ENCODE measurements at regions not wholly inside any gene's neighbourhood (a gene's known extent, or its start where the extent isn't known, plus 50 kb on each side); places are given as distances from the start of the nearest gene placed in this dataset.
"Not testable (repeated sequence)": the region's sequence is repeated elsewhere in the genome, so short reads cannot be mapped to it uniquely, and the experiment has no call there.

DNA sequence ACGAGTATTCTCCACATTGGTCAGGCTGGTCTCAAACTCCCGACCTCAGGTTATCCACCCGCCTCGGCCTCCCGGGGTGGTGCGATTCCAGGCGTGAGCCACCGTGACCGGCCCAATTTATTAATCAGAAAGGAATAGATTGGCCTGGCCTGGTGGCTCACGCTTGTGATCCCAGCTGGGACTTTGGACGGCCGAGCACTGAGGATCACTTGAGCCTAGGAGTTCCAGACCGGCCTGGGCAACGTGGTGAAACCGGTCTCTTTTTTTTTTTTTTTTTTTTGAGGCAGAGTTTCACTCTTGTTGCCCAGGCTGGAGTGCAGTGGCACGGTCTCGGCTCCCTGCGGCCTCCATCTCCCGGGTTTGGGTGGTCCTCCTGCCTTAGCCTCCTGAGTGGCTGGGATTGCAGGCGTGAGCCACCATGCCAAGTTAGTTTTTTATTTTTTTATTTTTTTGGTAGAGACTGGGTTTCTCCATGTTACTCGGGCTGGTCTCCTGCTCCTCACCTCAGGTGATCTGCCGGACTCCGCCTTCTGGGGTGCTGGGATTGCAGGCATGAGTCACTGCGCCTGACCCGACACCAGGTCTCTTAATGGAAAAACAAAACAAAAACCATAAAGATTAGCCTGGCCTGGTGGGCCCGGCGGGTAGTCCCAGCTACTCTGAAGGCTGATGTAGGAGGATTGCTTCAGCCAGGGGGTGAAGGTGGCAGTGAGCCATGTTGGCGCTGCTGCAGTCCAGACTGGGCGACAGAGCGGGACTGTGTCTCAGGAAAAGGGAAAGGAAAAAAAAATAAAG, 141.0 kb downstream of the GOLGA6L22 start:
- DNase-seq; H3K9me3 ChIP-seq; H3K36me3 ChIP-seq; H3K27ac ChIP-seq; H3K4me3 ChIP-seq; intact Hi-C loops (cut with DNase I); H3K27me3 ChIP-seq; H3K4me1 ChIP-seq: not testable (repeated sequence)
- WGBS, 2 donors, result 73 to 91% methylated on average over 3 to 21 of the region's 30 CpGs

DNA sequence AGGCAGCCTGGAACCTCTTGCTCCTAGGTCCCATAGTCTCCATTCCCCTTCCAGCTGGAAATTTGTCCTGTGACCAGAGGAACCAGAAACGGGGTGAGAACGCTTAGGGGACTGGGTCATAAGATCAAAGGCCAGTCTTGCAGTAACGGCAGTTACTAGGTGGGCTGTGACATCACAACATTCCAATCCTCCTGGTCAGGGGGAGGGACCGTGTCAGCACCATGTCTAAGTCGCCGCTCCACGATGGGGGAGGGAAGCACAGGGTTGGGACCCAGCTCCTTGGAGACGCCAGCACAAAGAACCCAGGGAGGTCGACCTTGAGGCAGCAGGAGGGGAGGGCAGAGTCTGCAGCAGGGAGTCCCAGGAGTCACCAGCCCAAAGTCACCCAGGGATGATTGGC, 158.3 kb downstream of the GOLGA6L22 start:
- DNase-seq; H3K27ac ChIP-seq; H3K27me3 ChIP-seq; H3K4me1 ChIP-seq; H3K4me3 ChIP-seq; intact Hi-C loops (cut with DNase I); H3K9me3 ChIP-seq; H3K36me3 ChIP-seq: not testable (repeated sequence)
- WGBS, 2 donors, result no CpG with 5 or more reads among the region's 9 CpGs

DNA sequence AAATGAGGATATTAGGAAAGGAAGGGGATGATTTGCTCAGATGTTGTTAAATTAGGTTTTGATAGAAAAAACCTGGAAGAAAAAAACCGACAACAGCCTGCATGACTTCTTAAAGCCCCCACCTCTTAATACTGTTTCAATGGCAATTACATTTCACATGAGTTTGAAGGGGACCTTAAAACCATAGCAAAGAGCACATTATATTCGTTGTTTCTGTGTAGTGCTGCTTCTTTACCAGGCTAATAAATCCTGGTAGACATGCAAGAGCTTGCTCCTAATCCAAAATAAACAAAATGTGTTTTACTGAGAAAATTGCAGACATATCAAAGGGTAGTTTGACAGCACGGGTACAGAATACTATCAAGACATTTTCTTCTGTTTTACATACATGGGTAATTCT, 154.7 kb upstream of the NIPA1 start:
- H3K27me3 ChIP-seq; H3K4me3 ChIP-seq; DNase-seq; intact Hi-C loops (cut with DNase I); H3K27ac ChIP-seq; H3K9me3 ChIP-seq; H3K36me3 ChIP-seq; H3K4me1 ChIP-seq: not testable (repeated sequence)
- WGBS, 2 donors, result 22 to 26% methylated on average over 3 of the region's 3 CpGs

DNA sequence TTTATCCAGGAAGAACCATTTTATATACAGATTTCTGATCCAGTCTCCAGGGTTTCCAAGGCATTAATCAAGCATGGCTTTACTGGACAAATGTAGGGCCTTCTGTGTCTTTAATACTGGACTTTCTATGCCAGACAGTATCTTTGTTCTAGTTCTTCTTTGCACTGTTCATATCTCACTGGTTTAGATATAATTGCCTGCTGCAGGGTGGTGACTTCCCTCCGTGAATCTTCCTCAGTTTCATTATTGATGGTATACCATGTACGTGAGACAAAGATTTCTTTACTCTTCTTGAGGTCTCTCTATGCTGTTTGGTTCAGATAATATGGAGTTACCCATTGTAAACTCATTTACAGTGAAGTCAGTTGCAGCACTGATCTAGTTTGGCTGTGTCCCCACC, 146.5 kb upstream of the NIPA1 start:
- H3K27ac ChIP-seq; H3K36me3 ChIP-seq; H3K27me3 ChIP-seq; DNase-seq; H3K4me3 ChIP-seq; intact Hi-C loops (cut with DNase I); H3K4me1 ChIP-seq; H3K9me3 ChIP-seq: not testable (repeated sequence)
- WGBS, 2 donors, result 68 to 74% methylated on average over 2 of the region's 2 CpGs

DNA sequence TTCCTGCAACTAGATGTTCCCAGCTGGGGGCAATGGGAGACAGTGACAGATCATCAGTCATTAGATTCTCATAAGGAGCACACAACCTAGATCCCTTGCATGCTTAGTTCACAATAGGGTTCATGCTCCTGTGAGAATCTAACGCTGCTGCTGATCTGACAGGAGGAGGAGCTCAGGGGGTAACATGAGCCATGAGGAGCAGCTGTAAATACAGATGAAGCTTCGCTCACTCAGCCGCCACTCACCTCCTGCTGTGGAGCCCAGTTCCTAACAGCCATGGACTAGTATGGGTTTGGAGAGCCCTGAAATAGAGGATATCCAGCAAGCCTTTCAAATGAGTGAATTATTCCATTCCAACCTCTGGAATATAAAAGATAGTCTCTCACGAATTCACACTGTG, 137.0 kb upstream of the NIPA1 start:
- H3K4me3 ChIP-seq; H3K27me3 ChIP-seq; H3K27ac ChIP-seq; DNase-seq; H3K4me1 ChIP-seq; H3K36me3 ChIP-seq; intact Hi-C loops (cut with DNase I); H3K9me3 ChIP-seq: not testable (repeated sequence)
- WGBS, 2 donors, result 50 to 54% methylated on average over 1 to 2 of the region's 4 CpGs

DNA sequence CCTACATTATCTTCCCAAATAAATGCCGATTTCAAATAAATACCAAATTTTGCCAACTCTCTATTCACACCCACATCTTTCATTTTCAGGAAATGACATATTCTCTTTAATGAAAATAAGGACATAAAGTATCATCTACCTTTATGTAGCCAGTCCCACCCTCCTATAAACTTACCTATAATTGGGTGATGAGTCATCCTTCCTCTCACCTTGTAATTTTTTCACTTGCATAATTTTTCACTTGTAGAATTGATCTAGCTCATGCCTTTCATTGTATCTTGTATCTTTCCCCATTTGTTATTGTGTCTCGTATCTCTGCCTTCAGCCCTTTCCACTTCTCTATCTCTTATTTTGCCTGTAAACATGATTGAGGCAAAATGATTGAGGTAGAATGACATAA, 135.3 kb upstream of the NIPA1 start:
- WGBS, 2 donors, result 82 to 93% methylated on average over 2 of the region's 2 CpGs
- intact Hi-C loops (cut with DNase I); H3K27ac ChIP-seq; DNase-seq; H3K4me1 ChIP-seq; H3K4me3 ChIP-seq; H3K36me3 ChIP-seq; H3K9me3 ChIP-seq; H3K27me3 ChIP-seq: not testable (repeated sequence)

DNA sequence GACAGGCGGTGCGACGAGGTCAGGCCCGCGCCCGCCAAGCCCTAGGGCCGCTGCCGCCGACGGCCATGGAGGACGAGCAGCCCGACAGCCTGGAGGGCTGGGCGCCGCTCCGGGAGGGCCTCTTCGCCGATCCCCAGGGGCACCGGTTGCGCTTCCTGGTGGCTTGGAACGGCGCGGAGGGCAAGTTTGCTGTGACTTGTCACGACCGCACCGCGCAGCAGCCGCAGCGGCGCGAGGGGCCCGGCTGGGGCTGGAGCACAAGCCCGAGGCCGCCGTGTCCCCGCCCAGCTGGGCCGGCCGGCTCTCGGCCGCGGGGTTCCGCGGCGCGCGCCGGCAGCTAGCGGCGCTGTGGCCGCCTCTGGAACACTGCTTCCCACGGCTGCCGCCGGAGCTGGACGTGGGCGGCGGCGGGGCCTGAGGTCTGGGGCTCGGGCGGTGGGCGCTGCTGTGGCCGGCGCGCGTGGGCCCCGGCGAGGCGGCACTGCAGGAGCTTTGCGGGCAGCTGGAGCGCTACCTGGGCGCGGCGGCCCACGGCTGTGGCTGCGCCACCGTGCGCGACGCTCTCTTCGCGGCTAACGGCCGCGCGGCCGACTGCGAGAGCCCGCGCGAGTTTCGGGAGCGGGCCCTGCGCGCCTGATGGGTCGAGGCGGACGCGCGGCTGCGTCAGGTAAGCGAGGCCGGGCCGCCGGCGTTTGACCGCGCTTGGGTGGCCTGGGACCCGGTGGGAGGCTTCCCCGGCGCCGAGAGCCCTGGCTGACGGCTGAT, 122.0 kb upstream of the NIPA1 start:
- Histone ChIP-seq H3K4me3 (peak overlapping the region; percentile 46 to 82 (median 57)), H3K27ac (peak overlapping the region; percentile 75 to 95 (median 82))
- H3K4me1 ChIP-seq; DNase-seq; H3K27me3 ChIP-seq; intact Hi-C loops (cut with DNase I); H3K36me3 ChIP-seq; H3K9me3 ChIP-seq: not testable (repeated sequence)
- peak in 1 of 4 donors; percentile 25 for TF ChIP-seq POLR2A (IDR thresholded peaks at IDR 0.05)
- WGBS, 2 donors, result no CpG with 5 or more reads among the region's 110 CpGs

DNA sequence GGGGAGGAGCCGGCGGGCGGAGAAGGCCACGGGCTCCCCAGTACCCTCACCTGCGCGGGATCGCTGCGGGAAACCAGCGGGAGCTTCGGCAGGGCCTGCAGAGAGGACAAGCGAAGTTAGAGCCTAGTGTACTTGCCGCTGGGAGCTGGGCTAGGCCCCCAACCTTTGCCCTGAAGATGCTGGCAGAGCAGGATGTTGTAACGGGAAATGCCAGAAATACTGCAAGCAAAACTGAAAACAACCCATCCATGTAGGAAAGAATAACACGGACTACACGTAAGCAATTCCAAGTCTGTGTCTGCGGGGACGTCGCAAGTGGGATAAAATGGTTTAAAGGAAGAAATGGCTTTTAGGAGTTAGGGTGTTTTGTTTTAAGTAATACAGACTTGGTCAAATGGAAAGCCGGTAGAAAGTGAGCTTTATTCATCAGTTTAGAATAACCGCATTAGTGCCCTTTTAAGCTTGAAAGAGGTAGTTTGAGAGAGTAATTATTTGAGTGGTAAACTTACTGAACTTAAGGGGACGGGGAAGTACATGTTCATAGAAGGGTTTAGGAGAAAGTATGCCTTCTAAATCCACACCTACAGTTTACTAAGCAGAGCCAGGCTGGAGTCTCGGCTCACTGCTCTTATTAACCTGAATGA, 121.3 kb upstream of the NIPA1 start:
- Histone ChIP-seq H3K4me3 (peak overlapping the region; percentile 46 to 82 (median 57)), H3K27ac (peak overlapping the region; percentile 75 to 95 (median 82))
- H3K9me3 ChIP-seq; H3K27me3 ChIP-seq; H3K36me3 ChIP-seq; DNase-seq; H3K4me1 ChIP-seq; intact Hi-C loops (cut with DNase I): not testable (repeated sequence)
- WGBS, 2 donors, result 5 to 6% methylated on average over 10 of the region's 22 CpGs

DNA sequence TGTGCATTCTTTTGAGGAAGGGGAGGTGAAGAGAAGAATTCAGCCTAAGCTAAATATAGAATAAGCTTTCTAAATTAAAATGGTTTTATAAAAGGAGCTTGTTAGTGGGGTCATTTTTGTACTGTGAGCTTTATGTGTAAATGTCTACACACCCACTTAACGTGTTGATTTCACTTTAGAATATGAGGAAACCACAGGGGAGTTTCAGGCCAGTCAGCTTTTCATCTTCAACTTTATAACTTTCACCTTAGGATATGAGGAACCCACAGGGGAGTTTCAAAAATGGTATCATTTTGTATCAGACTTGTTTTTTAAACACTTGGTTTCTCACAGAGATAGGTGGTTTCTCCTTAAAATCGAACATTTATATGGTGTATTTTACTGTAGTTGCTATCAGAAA, 120.7 kb upstream of the NIPA1 start:
- H3K27me3 ChIP-seq; H3K9me3 ChIP-seq; H3K36me3 ChIP-seq; DNase-seq; H3K4me1 ChIP-seq; intact Hi-C loops (cut with DNase I): not testable (repeated sequence)
- Histone ChIP-seq H3K4me3 (peak overlapping the region in 3 of 4 donors; percentile 50 to 82 (median 64)), H3K27ac (peak overlapping the region; percentile 75 to 95 (median 82))
- 28 to 33% methylated on average over 2 of the region's 2 CpGs for WGBS, 2 donors

DNA sequence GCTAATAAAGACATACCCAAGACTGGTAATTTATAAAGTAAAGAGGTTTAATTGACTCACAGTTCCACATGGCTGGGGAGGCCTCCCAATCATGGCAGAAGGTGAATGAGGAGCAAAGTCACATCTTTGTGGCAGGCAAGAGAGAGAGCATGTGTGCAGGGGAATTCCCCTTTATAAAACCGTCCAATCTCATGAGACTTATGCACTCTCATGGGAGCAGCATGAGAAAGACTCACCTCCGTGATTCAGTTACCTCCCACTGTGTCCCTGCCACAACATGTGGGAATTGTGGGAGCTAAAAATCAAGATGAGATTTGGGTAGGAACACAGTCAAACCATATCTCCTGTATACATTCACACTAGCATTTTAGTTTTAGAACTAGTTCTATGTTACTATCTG, 101.7 kb upstream of the NIPA1 start:
- DNase-seq; H3K4me3 ChIP-seq; H3K27ac ChIP-seq; H3K27me3 ChIP-seq; H3K4me1 ChIP-seq; H3K9me3 ChIP-seq; H3K36me3 ChIP-seq; intact Hi-C loops (cut with DNase I): not testable (repeated sequence)
- WGBS, 2 donors, result 15 to 42% methylated on average over 2 of the region's 2 CpGs

DNA sequence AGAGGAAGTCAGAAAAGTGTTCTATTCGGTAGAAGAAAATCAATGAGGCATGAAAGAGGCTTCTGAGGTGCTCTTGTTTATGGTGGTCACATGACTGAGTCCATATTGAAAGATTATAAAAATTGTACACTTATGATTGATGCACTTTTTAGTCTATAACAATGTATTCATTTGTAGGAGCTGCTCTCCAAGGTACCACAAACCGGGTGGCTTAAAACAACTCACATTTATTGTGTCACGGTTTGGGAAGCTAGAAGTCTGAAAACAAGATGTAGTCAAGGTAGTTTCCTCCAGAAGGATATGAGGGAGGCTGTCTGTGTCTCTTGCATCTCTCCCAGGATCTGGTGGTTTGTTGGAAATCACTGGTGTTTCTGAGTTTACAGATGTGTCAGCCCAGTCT, 86.6 kb upstream of the NIPA1 start:
- H3K9me3 ChIP-seq; H3K4me1 ChIP-seq; intact Hi-C loops (cut with DNase I); H3K27me3 ChIP-seq; H3K36me3 ChIP-seq; DNase-seq; H3K4me3 ChIP-seq; H3K27ac ChIP-seq: not testable (repeated sequence)
- 41 to 58% methylated on average over 2 to 3 of the region's 3 CpGs for WGBS, 2 donors

DNA sequence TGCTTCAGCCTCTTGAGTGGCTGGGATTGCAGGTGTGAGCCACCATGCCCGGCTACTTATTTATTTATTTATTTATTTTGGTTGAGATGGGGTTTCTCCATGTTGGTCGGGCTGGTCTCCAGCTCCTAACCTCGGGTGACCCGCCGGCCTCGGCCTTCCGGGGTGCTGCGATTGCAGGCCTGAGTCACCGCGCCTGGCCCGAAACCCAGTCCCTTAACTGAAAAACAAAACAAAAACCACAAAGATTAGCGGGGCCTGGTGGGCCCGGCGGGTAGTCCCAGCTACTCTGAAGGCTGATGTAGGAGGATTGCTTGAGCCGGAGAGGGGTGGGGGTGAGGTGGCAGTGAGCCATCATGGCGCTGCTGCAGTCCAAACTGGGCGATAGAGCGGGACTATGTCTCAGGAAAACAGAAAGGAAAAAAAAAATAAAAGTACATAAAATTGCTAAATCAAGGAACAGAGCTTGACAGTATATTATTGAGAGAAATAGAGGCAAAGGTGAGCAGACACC, 75.6 kb upstream of the NIPA1 start:
- H3K9me3 ChIP-seq; H3K4me1 ChIP-seq; H3K36me3 ChIP-seq; intact Hi-C loops (cut with DNase I); H3K4me3 ChIP-seq; H3K27ac ChIP-seq; DNase-seq: not testable (repeated sequence)
- peaks cover 0 to 21% (median 0%) of the 10 kb centered on the region in 4 donors for H3K27me3 ChIP-seq
- 88 to 93% methylated on average over 7 to 15 of the region's 18 CpGs for WGBS, 2 donors

DNA sequence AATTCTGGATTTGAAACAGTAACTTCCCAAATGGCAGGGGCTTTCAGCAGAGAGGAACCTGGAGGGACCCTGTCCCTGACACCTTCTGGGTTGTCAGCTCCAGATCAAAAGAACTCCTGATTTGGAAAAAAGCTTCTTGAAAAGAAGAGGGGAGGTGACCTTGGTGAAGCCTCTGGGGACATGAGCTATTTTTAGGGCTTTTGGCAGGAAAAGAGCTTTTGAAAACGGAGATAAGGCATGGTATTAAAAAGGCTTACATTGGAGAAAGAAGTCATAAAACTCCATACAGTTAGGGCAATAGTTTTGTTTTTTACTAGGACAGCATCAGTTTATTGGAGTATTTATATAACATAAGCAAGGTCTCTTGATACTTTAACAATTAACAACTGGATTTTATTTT, 72.5 kb upstream of the NIPA1 start:
- WGBS, 2 donors, result no CpG with 5 or more reads among the region's 1 CpG
- DNase-seq; H3K9me3 ChIP-seq; H3K36me3 ChIP-seq; H3K27ac ChIP-seq; intact Hi-C loops (cut with DNase I); H3K4me1 ChIP-seq: not testable (repeated sequence)
- H3K4me3 ChIP-seq, result peak overlapping the region in 1 of 4 donors; percentile 57
- H3K27me3 ChIP-seq, result peaks cover 0 to 34% (median 0%) of the 10 kb centered on the region in 4 donors
